ENCODE measurements at regions not wholly inside any gene's neighbourhood (a gene's known extent, or its start where the extent isn't known, plus 50 kb on each side); places are given as distances from the start of the nearest gene placed in this dataset.

- no peaks in the 10 kb centered on the region for H3K36me3 ChIP-seq (ENCODE audit: control insufficient read depth, insufficient read depth, low read length)
- H4K5ac ChIP-seq (ENCODE audit: low read depth, low read length): no peak overlapping the region
- H4K91ac ChIP-seq (ENCODE audit: insufficient read depth, low read depth, low read length): no peak overlapping the region
- H3K56ac ChIP-seq (ENCODE audit: extremely low read depth, insufficient read depth, low read length): no peak overlapping the region
- no peak overlapping the region for H2AK9ac ChIP-seq (replicated peaks; ENCODE audit: low read depth, low read length, poor library complexity)
- H3K9me1 ChIP-seq (ENCODE audit: insufficient read depth, low read length): no peaks in the 10 kb centered on the region
- no CpG with 5 or more reads among the region's 1 CpG for WGBS, 2 experiments (ENCODE audit: extremely low coverage in 2 of 2, insufficient read length in 1 of 2)
- no peak overlapping the region for H3K4ac ChIP-seq (ENCODE audit: low read depth, low read length)
- intact Hi-C loops (cut with micrococcal nuclease) (no loop called here), in situ Hi-C loops (cut with MboI; ENCODE audit: low sequenced_read_pairs) (no loop called here), dilution Hi-C loops (cut with HindIII; ENCODE audit: low sequenced_read_pairs, unreplicated experiment) (no loop called here)
- no peaks in the 10 kb centered on the region for H3K79me1 ChIP-seq (ENCODE audit: low read depth in 1 of 2, low read length in 2 of 2)
- no peaks in the 10 kb centered on the region for H3K9me3 ChIP-seq (ENCODE audit: control insufficient read depth, insufficient read depth, low read length)
- no peak for TF ChIP-seq RCOR1 (IDR thresholded peaks at IDR 0.05; ENCODE audit: insufficient replicate concordance, low read length)
- TF ChIP-seq ELK1 (IDR thresholded peaks at IDR 0.05; ENCODE audit: borderline replicate concordance, low read depth, low read length): no peak
- TF ChIP-seq CTCF (conservative IDR thresholded peaks at IDR 0.05; ENCODE audit: low read depth, low read length): no peak
- no peak for TF ChIP-seq RAD21 (IDR thresholded peaks at IDR 0.05; ENCODE audit: low read length)
- TF ChIP-seq POLR2A (IDR thresholded peaks at IDR 0.05; ENCODE audit: low read depth, low read length): no peak
- TF ChIP-seq SMC3 (IDR thresholded peaks at IDR 0.05; ENCODE audit: low read depth, low read length): no peak
- TF ChIP-seq CHD1 (IDR thresholded peaks at IDR 0.05; ENCODE audit: low read depth, low read length): no peak
- H3K23ac ChIP-seq (ENCODE audit: low read depth, low read length): no peak overlapping the region
- H2BK5ac ChIP-seq (ENCODE audit: low read depth, low read length, poor library complexity, severe bottlenecking): no peak overlapping the region
- H3K4me2 ChIP-seq (ENCODE audit: low read depth, low read length): no peak overlapping the region
- H2AFZ ChIP-seq (replicated peaks; ENCODE audit: low read length, poor library complexity): no peak overlapping the region
- no peak overlapping the region for H3K18ac ChIP-seq (ENCODE audit: low read depth, low read length)
- DNase-seq (no peak), ATAC-seq (ENCODE audit: low read depth) (no peak)
- H4K8ac ChIP-seq (ENCODE audit: low read depth in 2 of 2, low read length in 2 of 2): no peak overlapping the region
- H3K27ac ChIP-seq (ENCODE audit: insufficient read depth, low read length): no peak overlapping the region
- ChIA-PET CTCF (interaction anchor here (0.6 kb wide), 1 partner anchor 17 kb away, joined by 4 read pairs; no protein-coding TSS in a partner anchor), POLR2A (ENCODE audit: unreplicated experiment) (no interaction called here)
- H3K14ac ChIP-seq (replicated peaks; ENCODE audit: low read depth, low read length): no peak overlapping the region
- no peak overlapping the region for H2AK5ac ChIP-seq (ENCODE audit: low read depth, low read length)
- no peak overlapping the region for H3K9ac ChIP-seq (ENCODE audit: low read depth, low read length)
- H2BK120ac ChIP-seq (ENCODE audit: low read depth, low read length): no peak overlapping the region
- peaks cover 29% of the 10 kb centered on the region for H3K27me3 ChIP-seq (ENCODE audit: control insufficient read depth, insufficient read depth, low read length)
- no TSS peak for BruUV-seq (replicated peaks)
- no peaks in the 10 kb centered on the region for H3K4me1 ChIP-seq (ENCODE audit: control insufficient read depth, insufficient read depth, low read length)
- no peak overlapping the region for H3K4me3 ChIP-seq (ENCODE audit: insufficient read depth, low read depth, low read length)
- H2BK20ac ChIP-seq (ENCODE audit: low read depth, low read length): no peak overlapping the region
- no peak overlapping the region for H2BK15ac ChIP-seq (ENCODE audit: low read depth, low read length)
- no peaks in the 10 kb centered on the region for H4K20me1 ChIP-seq (ENCODE audit: insufficient read depth, low read length)
Observed at GRCh38 chr4:183030309-183030708, 68.7 kb upstream of the WWC2 start.
